Testis (tissue), 2 donors: ENCODE measurements at regions not wholly inside any gene's neighbourhood (a gene's known extent, or its start where the extent isn't known, plus 50 kb on each side); places are given as distances from the start of the nearest gene placed in this dataset.

ENCODE experiments used
- POLR2A ChIP-seq: fragments of 450-650 bp; IDR thresholded peaks from one replicate; pipeline ENCODE4 v1.6.1; 2017; ENCODE audit warnings: antibody characterized with exemption, mild to moderate bottlenecking, moderate library complexity
- TF ChIP-seq, protein P1 (sequence below), 3 experiments: fragments of 450-650 bp in 2 of 3; fragments of 200-600 bp in 1 of 3; sonication (generic) in 1 of 3; IDR thresholded peaks; one replicate each; pipeline ENCODE4 v1.5.1; 2016 to 2019; ENCODE audit warnings: antibody characterized with exemption in 3 of 3, mild to moderate bottlenecking in 2 of 3, moderate library complexity in 1 of 3

GRCh38 chr9:116002624-116003023 lies 151.0 kb upstream of the PAPPA start:
- TF ChIP-seq, protein P1, sequence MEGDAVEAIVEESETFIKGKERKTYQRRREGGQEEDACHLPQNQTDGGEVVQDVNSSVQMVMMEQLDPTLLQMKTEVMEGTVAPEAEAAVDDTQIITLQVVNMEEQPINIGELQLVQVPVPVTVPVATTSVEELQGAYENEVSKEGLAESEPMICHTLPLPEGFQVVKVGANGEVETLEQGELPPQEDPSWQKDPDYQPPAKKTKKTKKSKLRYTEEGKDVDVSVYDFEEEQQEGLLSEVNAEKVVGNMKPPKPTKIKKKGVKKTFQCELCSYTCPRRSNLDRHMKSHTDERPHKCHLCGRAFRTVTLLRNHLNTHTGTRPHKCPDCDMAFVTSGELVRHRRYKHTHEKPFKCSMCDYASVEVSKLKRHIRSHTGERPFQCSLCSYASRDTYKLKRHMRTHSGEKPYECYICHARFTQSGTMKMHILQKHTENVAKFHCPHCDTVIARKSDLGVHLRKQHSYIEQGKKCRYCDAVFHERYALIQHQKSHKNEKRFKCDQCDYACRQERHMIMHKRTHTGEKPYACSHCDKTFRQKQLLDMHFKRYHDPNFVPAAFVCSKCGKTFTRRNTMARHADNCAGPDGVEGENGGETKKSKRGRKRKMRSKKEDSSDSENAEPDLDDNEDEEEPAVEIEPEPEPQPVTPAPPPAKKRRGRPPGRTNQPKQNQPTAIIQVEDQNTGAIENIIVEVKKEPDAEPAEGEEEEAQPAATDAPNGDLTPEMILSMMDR (IDR thresholded peaks at IDR 0.05), result no peak
- no peak for TF ChIP-seq POLR2A
